GM13976 (cell line): ENCODE measurements at regions not wholly inside any gene's neighbourhood (a gene's known extent, or its start where the extent isn't known, plus 50 kb on each side); places are given as distances from the start of the nearest gene placed in this dataset.

Source experiments
- DNase-seq: peaks from one replicate; pipeline ENCODE4 v3.0.0; 2012; ENCODE audit warnings: low spot score
- CTCF ChIP-seq: IDR thresholded peaks from 2 replicates; pipeline ENCODE4 v1.5.1; 2012; ENCODE audit warnings: borderline replicate concordance, mild to moderate bottlenecking; ENCODE audit not compliant: insufficient read depth; ENCODE audit errors: extremely low read depth, missing control alignments, control extremely low read depth
- in situ Hi-C: fragments of 300-500 bp; cut with MboI; formaldehyde crosslinking; loops from one replicate; pipeline ENCODE4 v1.12.0; 2022; ENCODE audit warnings: low sequenced_read_pairs, mixed read lengths, inconsistent platforms; ENCODE audit not compliant: unreplicated experiment

- TF ChIP-seq CTCF = no peak
- no peak for DNase-seq
- in situ Hi-C loops = no loop called here
Observed at GRCh38 chr3:137285924-137286323, 328.1 kb downstream of the IL20RB start.

- in situ Hi-C loops = no loop called here
- DNase-seq = no peak
- no peak for TF ChIP-seq CTCF
Observed at GRCh38 chr3:137293086-137293485, 335.3 kb downstream of the IL20RB start.

- in situ Hi-C loops = no loop called here
- no peak for DNase-seq
- TF ChIP-seq CTCF = no peak
Observed at GRCh38 chr3:137294139-137294538, 336.4 kb downstream of the IL20RB start.

- in situ Hi-C loops = no loop called here
- TF ChIP-seq CTCF = no peak
- DNase-seq = no peak
Observed at GRCh38 chr3:137294839-137295238, 337.1 kb downstream of the IL20RB start.

- TF ChIP-seq CTCF = no peak
- no peak for DNase-seq
- in situ Hi-C loops = no loop called here
Observed at GRCh38 chr3:137295336-137295735, 337.6 kb downstream of the IL20RB start.

- TF ChIP-seq CTCF = no peak
- in situ Hi-C loops = no loop called here
- DNase-seq = no peak
Observed at GRCh38 chr3:137296116-137296515, 338.3 kb downstream of the IL20RB start.

GRCh38 chr3:137297770-137298169 is 340.0 kb downstream of the IL20RB start:
- in situ Hi-C loops = no loop called here
- TF ChIP-seq CTCF = no peak
- DNase-seq = no peak
